Uterus (tissue), 2 donors: ENCODE measurements at regions not wholly inside any gene's neighbourhood (a gene's known extent, or its start where the extent isn't known, plus 50 kb on each side); places are given as distances from the start of the nearest gene placed in this dataset.

ENCODE experiments used
- CTCF ChIP-seq, 4 experiments: fragments of 200-600 bp in 2 of 4; fragments of 450-650 bp in 2 of 4; sonication (generic) in 2 of 4; IDR thresholded peaks; one replicate each; pipeline ENCODE4 v1.5.1; 2016 to 2019; ENCODE audit warnings: antibody characterized with exemption in 4 of 4, mild to moderate bottlenecking in 2 of 4, moderate library complexity in 1 of 4
- POLR2A ChIP-seq, 2 donors: fragments of 450-650 bp; IDR thresholded peaks; one replicate each; pipeline ENCODE4 v1.6.1; 2016; ENCODE audit warnings: antibody characterized with exemption in 2 of 2, mild to moderate bottlenecking in 1 of 2, moderate library complexity in 1 of 2

DNA sequence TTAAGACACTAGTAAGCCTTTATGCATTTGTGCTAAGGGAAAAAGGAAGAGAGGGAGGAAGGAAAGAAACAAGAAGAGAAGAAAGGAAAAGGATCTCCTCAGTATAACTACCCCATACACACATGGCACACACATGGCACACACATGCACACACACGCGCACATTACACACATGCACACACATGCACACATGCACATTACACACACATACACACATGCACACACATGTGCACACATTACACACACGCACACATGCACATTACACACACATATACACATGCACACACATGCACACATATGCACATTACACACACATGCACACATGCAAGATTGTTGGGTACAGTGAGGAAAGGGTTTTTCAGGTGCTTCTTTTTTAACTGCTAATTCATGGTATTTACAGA is 311.2 kb downstream of the SKIDA1 start:
- TF ChIP-seq CTCF (IDR thresholded peaks at IDR 0.05) (no peak), POLR2A (IDR thresholded peaks at IDR 0.05) (no peak)
